OCI-LY7 (cell line): ENCODE measurements at regions not wholly inside any gene's neighbourhood (a gene's known extent, or its start where the extent isn't known, plus 50 kb on each side); places are given as distances from the start of the nearest gene placed in this dataset.

Experiments
- BruUV-seq: library from RNA; stranded (reverse); fragments of 400-500 nt; replicated peaks from 2 replicates; lab custom pipeline; 2021; lab: Mats Ljungman, UMichigan
- CTCF ChIA-PET: fragments of 300-600 bp; sonication (Branson Sonifier 250); formaldehyde crosslinking; loops from one replicate; lab custom pipeline; 2022; ENCODE audit warnings: antibody characterized with exemption; ENCODE audit not compliant: unreplicated experiment; lab: Charles Lee
- POLR2A ChIA-PET: fragments of 300-600 bp; sonication (Branson Sonifier 250); formaldehyde crosslinking; loops from one replicate; lab custom pipeline; 2022; ENCODE audit warnings: antibody characterized with exemption; lab: Charles Lee
- DNase-seq: peaks from one replicate; pipeline ENCODE4 v3.0.0-alpha.2; 2015; ENCODE audit warnings: low spot score
- H2AFZ ChIP-seq: fragments of 200-600 bp; sonication (generic), shearing (Covaris generic); 2 replicates; pipeline ENCODE4 v1.6.1; 2014; ENCODE audit warnings: mild to moderate bottlenecking, antibody characterized with exemption, low read length, moderate library complexity
- H3K27ac ChIP-seq: fragments of 200-600 bp; sonication (generic); 2 replicates; pipeline ENCODE4 v1.5.1; 2014; ENCODE audit warnings: mixed run types, low read depth, mild to moderate bottlenecking, moderate library complexity, low read length, inconsistent platforms; ENCODE audit not compliant: poor library complexity, severe bottlenecking
- H3K36me3 ChIP-seq: fragments of 200-600 bp; sonication (generic); 2 replicates; pipeline ENCODE4 v1.6.1; 2014; ENCODE audit warnings: mild to moderate bottlenecking, antibody characterized with exemption, low read length, moderate library complexity, mixed read lengths; ENCODE audit not compliant: insufficient read depth
- H3K4me1 ChIP-seq: fragments of 200-600 bp; sonication (generic); 2 replicates; pipeline ENCODE4 v1.5.1; 2014; ENCODE audit warnings: mild to moderate bottlenecking, low read length; ENCODE audit not compliant: insufficient read depth, poor library complexity, severe bottlenecking
- H3K4me2 ChIP-seq: fragments of 200-600 bp; sonication (generic); 2 replicates; pipeline ENCODE4 v1.6.1; 2014; ENCODE audit warnings: mild to moderate bottlenecking, low read length
- H3K4me3 ChIP-seq: fragments of 200-600 bp; sonication (generic); 2 replicates; pipeline ENCODE4 v1.5.1; 2014; ENCODE audit warnings: mild to moderate bottlenecking, low read depth, low read length; ENCODE audit not compliant: poor library complexity, severe bottlenecking
- H3K79me2 ChIP-seq: fragments of 200-600 bp; sonication (generic); 2 replicates; pipeline ENCODE4 v1.6.1; 2016; ENCODE audit warnings: low read depth, mild to moderate bottlenecking, low read length, moderate library complexity, mixed read lengths; ENCODE audit not compliant: insufficient read depth
- H3K9me2 ChIP-seq: fragments of 200-600 bp; sonication (generic); 2 replicates; pipeline ENCODE4 v1.6.1; 2016; ENCODE audit warnings: mild to moderate bottlenecking, low read length, mixed read lengths; ENCODE audit not compliant: insufficient read depth
- H3K9me3 ChIP-seq: fragments of 200-600 bp; sonication (generic); 2 replicates; pipeline ENCODE4 v1.6.1; 2014; ENCODE audit warnings: mild to moderate bottlenecking, mixed run types, low read length, mixed read lengths
- H4K20me1 ChIP-seq: fragments of 200-600 bp; sonication (generic); 2 replicates; pipeline ENCODE4 v1.6.1; 2014; ENCODE audit warnings: mild to moderate bottlenecking, antibody characterized with exemption, low read length, moderate library complexity, mixed read lengths; ENCODE audit not compliant: insufficient read depth
- CTCF ChIP-seq: fragments of 200-600 bp; sonication (generic); conservative IDR thresholded peaks from 2 replicates; pipeline ENCODE4 v1.5.1; 2014; ENCODE audit warnings: mild to moderate bottlenecking, antibody characterized with exemption, low read length, moderate library complexity, mixed read lengths
- EZH2phosphoT487 ChIP-seq: fragments of 200-600 bp; sonication (generic); IDR thresholded peaks from 2 replicates; pipeline ENCODE4 v1.6.1; 2018; ENCODE audit warnings: low read depth, borderline replicate concordance, mild to moderate bottlenecking, mixed run types, antibody characterized with exemption, low read length, moderate library complexity, mixed read lengths
- intact Hi-C: fragments of 100-400 bp; cut with micrococcal nuclease; formaldehyde crosslinking; loops from one replicate; pipeline ENCODE4 v1.10.0; 2022; ENCODE audit not compliant: unreplicated experiment

GRCh38 chr2:121856360-121856759 is 100.9 kb downstream of the TSN start:
- no TSS peak for BruUV-seq
- H4K20me1 ChIP-seq = no peaks in the 10 kb centered on the region
- H3K4me3 ChIP-seq = no peak overlapping the region
- TF ChIP-seq CTCF (no peak), EZH2phosphoT487 (no peak)
- POLR2A ChIA-PET = interaction anchor here (1.2 kb wide), 1 partner anchor 9 kb away, joined by 4 read pairs; no protein-coding TSS in a partner anchor
- no peaks in the 10 kb centered on the region for H3K9me2 ChIP-seq
- CTCF ChIA-PET = no interaction called here
- intact Hi-C loops = no loop called here
- no peaks in the 10 kb centered on the region for H3K79me2 ChIP-seq
- no peak overlapping the region for H3K27ac ChIP-seq
- no peaks in the 10 kb centered on the region for H3K36me3 ChIP-seq
- no peaks in the 10 kb centered on the region; the same call in 1 of the 2 replicates for H3K9me3 ChIP-seq
- no peak overlapping the region for H3K4me2 ChIP-seq
- no peak overlapping the region for H2AFZ ChIP-seq
- no peaks in the 10 kb centered on the region for H3K4me1 ChIP-seq
- DNase-seq = no peak

DNA sequence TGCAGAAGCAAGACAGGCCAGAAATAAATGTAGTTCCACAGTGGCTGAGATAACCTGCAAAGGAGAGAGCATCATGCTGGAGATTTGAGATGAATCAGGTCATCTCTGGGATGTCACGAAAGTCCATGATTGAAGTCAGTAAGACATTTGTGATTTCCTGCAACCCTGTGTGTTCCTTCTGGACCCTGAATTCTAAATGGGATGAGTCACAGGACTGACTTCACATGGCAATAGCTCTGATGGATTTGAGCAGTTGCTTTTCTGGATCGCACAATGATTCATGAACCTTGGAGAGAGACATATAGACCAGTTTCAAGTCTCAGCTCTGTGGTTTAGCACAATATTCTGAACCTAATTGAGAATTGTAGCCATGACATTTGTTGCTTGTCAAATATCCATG is 102.9 kb downstream of the TSN start:
- H3K9me3 ChIP-seq = no peaks in the 10 kb centered on the region; the same call in 1 of the 2 replicates
- TF ChIP-seq EZH2phosphoT487 (no peak), CTCF (no peak)
- no peak overlapping the region for H3K4me3 ChIP-seq
- no peak overlapping the region for H2AFZ ChIP-seq
- H3K4me2 ChIP-seq = no peak overlapping the region
- DNase-seq = no peak
- BruUV-seq = no TSS peak
- ChIA-PET POLR2A (interaction anchor here (1.2 kb wide), 1 partner anchor 25 kb away, joined by 4 read pairs; no protein-coding TSS in a partner anchor), CTCF (no interaction called here)
- no peaks in the 10 kb centered on the region for H3K9me2 ChIP-seq
- no peaks in the 10 kb centered on the region for H3K79me2 ChIP-seq
- no peaks in the 10 kb centered on the region for H3K36me3 ChIP-seq
- intact Hi-C loops = no loop called here
- H4K20me1 ChIP-seq = no peaks in the 10 kb centered on the region
- no peaks in the 10 kb centered on the region for H3K4me1 ChIP-seq
- H3K27ac ChIP-seq = no peak overlapping the region

DNA sequence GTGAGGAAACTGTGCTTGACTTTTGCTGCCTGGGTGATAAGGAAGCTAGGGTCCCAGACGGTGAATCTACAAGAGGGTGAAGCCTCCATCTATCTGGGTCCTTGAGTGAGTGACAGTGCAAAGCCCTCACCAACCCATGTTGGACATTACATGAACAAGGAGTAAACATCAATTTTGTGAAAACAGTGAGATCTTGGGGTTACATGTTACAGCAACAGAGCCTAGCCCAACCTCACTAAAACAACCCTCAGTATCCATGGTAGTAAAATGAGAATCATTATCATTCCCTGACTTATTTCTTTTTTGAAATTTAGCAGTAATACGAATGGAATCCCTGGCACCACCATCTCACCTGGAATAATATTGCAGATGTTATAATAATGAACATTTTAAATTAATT is 103.4 kb downstream of the TSN start:
- CTCF ChIA-PET = no interaction called here
- intact Hi-C loops = no loop called here
- Histone ChIP-seq H3K4me2 (no peak overlapping the region), H3K79me2 (no peaks in the 10 kb centered on the region), H2AFZ (no peak overlapping the region), H3K9me2 (no peaks in the 10 kb centered on the region), H3K9me3 (no peaks in the 10 kb centered on the region; the same call in 1 of the 2 replicates), H3K4me3 (no peak overlapping the region), H3K27ac (no peak overlapping the region), H3K4me1 (no peaks in the 10 kb centered on the region), H3K36me3 (no peaks in the 10 kb centered on the region), H4K20me1 (no peaks in the 10 kb centered on the region)
- DNase-seq = no peak
- POLR2A ChIA-PET = no interaction called here
- no TSS peak for BruUV-seq
- no peak for TF ChIP-seq EZH2phosphoT487
- no peak for TF ChIP-seq CTCF
